ENCODE measurements at regions not wholly inside any gene's neighbourhood (a gene's known extent, or its start where the extent isn't known, plus 50 kb on each side); places are given as distances from the start of the nearest gene placed in this dataset.
"Not testable (repeated sequence)": the region's sequence is repeated elsewhere in the genome, so short reads cannot be mapped to it uniquely, and the experiment has no call there.

DNA sequence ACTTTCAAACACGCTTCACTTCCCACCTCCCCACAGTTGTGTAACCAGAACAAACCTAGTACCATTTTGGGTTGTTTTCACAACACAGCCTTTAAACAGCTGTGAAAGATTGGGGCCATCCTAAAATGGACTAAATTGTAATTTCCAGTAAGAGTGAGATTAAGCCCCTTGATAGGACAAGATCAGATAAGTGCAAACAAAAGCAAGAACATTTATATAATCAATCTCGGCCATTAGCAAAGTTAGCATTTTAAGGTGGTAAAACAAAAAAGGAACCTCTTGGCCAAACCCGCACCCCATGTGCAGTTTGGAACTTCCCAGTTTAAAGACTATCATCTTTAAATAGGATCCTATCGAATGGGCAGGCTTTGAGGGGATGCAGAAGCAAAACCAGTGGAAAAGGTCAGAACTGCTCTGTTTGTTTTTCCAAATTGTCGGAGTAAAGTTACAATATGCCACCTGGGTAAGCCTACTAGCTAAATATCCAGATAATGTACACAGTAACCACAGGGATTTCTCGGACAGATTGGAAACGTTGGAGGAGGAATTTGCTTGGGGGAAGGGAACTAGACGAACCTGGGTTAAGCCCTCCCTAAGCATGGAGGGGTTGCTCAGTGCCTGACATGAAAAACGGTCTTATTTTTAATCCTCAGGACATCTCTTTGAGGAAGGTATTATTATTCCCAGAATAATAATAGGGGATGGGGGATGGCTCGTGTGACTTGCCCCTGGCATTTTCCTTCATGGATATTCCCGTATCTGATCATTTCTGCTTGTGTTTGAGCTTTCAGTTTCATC lies 159.8 kb upstream of the SALL4 start:
- in situ Hi-C loops (cut with MboI; ENCODE audit: low sequenced_read_pairs), result no loop called here

DNA sequence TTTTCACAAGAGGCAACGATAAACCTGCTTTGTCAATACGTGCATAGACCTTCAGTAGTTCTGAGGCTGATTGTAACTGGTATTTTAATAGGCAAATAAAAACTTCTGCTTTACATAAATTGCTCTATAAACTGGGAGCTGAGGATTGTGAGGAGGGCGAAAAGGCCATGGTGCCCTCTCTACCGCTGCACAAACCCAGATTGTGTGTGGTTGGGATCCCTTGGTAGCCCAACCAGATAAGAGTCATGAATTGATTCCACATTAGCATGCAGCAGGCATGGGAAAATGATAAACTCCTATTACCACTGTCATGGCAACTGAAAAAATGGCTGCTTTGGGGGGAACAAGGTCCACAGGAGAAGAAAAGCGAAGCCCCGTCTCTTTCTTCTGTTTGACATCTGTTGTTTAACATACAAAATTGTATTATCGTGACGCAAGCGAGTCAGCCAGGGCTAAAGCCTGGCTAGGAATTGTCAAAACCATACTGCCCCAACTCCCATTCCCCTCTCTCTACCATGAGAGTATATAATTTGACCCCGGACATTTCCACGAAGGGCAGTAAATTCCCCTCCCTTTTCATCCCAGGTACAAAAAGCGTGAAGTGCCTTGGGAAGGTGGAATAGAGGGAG lies 157.8 kb upstream of the SALL4 start:
- in situ Hi-C loops (cut with MboI; ENCODE audit: low sequenced_read_pairs), result no loop called here

DNA sequence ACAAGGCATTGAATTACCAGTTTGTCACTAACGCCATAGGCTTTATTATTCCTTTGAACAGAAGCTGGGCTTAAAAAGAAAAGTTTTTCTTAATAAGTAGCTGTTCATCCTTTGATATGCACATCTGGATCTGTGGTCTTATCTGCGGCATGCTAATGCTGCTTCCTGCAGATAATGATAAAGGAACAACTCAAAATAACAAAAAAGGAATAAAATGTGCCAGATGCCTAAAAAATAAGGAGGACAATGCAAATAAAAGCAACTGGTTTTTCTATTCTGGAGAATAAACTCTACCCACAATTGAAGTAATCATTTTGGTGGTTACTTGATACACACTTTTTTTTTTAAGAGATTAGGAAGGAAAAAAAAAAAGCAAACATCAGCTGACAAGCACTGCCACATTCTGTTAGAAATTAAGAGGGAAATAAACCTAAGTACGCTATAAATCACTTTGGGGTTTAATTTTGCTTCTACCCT lies 156.8 kb upstream of the SALL4 start:
- in situ Hi-C loops (cut with MboI; ENCODE audit: low sequenced_read_pairs), result no loop called here

DNA sequence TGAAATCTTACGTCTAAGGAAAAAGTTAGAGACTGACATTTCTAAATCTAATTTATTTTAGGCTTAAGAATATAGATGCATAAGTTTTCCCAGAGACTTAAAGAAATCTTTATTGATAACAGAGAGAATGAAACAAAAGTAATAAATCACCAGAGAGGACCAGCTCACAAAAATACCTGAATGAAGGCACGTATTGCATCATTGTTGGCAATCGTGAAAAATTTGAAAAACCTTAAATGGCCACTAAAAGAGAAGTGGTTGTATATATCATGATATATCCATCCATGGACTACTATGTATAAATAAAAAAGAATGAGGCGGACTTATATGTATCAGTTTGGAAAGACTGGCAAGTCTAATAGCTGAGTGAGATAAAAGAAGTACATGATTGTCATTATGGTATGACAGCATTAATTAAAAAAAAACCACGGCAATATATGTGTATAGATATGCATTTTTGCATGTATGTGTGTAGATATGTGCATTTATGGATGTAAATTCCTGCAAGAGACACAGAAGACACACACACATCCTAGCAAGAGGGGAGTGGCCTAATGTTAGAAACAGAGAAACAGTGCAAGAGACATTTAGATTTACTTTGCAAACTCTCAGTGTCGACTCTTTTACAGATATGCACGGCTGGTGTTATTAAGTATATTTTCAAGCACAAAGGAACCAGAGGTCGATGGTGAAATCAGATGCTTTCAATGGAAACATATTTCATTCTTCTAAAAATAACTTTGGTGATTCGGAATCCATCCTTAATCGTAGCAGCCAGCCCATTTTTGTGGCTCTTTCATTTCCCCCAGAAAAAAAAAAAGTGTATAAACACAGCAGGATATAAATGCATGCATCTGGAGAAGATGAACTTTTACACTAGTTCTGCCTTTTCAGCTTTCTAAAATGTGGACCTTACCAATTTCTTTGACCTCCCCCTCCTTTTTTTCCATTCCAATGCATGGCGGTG lies 156.1 kb upstream of the SALL4 start:
- in situ Hi-C loops (cut with MboI; ENCODE audit: low sequenced_read_pairs), result no loop called here

DNA sequence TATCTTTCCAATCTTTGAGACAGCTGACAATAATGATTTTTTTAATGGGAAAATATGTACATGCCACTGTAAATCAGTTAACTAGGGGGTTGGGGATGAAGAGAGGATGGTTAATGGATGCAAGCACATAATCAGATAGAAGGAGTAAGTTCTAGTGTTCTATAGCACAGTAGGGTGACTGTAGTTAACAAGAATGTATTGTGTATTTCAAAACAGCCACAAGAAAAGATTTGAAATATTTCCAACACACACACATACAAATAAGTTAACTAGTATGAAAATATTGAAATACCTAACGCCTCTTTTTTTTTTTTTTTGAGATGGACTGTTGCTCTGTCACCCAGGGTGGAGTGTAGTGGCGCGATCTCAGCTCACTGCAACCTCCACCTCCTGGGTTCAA lies 153.4 kb upstream of the SALL4 start:
- in situ Hi-C loops (cut with MboI; ENCODE audit: low sequenced_read_pairs), result no loop called here

DNA sequence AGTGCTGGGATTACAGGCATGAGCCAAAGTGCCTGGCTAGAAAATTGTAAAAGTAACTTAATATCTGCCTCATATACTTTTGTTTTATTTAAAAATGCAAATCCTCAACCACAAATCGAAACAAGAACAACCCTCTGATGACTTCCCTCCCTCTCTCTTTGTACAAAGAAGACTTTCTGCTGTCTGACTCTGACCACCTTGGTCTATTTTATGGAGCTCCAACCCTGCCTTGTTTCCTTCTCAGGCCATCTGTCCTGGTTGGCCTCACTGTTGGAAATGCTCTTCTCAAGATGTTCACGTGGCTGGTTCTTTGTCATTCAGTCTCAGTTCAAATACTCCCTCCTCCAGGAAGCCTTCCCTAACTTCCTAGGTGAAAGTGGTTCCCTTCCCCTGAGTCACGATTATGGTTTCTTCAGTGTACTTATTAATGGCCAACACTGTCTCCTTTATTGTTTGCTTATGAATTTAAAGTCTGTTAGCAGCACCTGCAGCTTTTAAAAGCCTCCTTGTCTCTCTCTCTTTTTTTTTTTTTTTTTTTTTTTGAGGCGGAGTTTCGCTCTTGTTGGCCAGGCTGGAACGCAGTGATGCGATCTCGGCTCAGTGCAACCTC lies 151.5 kb upstream of the SALL4 start:
- in situ Hi-C loops (cut with MboI; ENCODE audit: low sequenced_read_pairs), result no loop called here

DNA sequence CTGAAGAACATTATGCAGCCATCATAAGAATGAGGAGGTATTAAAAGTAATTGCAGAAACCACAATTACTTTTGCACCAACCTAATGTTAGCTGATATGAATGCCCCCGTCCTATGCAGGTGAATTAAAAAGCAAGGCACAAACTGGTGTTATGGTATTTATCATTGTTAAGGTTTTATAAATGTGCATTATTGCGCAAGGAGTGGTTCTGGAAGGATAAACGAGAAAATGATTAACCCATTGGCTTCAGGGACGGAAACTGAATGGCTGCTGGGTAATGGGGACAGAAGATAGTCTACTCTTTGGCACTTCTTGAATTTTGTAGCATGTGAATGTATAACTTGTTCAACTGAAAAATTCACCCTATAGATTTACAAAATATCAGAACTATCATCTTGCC lies 148.6 kb upstream of the SALL4 start:
- in situ Hi-C loops (cut with MboI; ENCODE audit: low sequenced_read_pairs), result no loop called here

DNA sequence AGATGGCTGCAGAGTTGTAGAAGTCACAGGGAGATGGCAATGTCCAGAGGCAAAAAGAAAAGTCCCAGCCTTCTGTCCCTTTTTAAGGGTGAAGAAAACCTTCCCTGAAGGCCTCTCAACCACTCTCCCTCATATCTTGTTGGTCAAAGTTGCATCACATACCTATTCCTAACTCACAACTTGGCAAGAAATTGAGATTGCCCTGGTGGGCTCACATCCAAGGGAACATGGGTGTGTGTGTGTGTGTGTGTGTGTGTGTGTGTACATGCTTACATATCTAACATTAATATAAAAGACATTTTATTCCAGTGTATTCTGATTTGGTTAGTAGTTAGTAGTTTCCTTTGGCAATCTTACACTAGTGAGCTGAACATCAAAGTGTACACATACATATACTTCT lies 144.3 kb upstream of the SALL4 start:
- in situ Hi-C loops (cut with MboI; ENCODE audit: low sequenced_read_pairs), result no loop called here

DNA sequence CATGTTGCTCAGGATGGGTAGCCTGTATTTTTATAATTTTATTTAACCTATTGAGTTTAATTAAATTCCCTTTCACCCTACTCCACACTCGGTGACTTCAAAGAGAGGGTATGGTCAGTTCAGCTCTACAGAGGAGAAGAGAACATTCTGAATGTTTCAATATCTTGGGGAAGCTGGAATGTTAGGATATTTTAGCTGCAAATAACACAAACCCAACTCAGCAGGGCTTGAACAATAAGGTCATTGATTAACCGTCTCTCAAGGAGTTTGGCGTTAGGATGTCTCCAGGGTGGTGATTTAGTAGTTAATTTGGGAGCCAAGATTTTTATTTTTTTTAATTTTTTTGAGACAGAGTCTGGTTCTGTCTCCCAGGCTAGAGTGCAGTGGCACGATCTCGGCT lies 143.6 kb upstream of the SALL4 start:
- in situ Hi-C loops (cut with MboI; ENCODE audit: low sequenced_read_pairs), result no loop called here

DNA sequence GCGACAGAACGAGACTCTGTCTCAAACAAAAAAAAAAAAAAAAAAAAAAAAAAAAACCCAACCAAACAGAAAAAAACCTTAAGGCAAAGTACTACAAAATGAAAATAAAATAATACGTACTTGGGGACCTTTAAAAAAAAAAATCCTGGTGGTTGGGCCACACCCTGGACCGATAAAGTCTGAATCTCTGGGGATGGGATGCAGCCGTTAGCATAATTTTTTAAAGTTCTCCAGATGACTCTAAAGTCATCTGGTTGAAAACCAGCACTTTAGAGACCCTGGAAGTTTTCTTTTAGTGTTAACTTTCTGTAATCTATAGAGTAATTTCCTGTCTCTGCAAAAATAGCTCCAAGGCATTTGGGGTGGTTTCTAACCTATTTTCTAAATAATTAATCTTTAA lies 142.9 kb upstream of the SALL4 start:
- in situ Hi-C loops (cut with MboI; ENCODE audit: low sequenced_read_pairs), result no loop called here

DNA sequence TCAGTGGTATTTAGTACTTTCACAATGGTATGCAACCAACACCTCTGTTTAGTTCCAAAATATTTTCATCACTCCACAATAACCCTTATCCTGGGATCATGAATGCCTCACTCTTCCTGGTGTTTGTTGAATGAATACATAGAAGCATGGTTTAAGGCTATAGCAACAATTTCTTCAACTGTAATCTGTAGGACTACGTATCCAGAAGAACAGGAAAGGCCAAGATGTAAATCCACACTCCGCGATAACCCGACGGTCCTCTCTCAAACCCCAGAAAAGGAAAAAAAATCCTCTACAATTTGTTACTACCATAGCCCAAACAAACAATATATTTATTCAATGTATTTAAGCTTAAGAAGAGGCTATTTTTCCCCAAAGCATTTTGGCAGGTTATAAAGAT lies 141.4 kb upstream of the SALL4 start:
- in situ Hi-C loops (cut with MboI; ENCODE audit: low sequenced_read_pairs), result no loop called here

DNA sequence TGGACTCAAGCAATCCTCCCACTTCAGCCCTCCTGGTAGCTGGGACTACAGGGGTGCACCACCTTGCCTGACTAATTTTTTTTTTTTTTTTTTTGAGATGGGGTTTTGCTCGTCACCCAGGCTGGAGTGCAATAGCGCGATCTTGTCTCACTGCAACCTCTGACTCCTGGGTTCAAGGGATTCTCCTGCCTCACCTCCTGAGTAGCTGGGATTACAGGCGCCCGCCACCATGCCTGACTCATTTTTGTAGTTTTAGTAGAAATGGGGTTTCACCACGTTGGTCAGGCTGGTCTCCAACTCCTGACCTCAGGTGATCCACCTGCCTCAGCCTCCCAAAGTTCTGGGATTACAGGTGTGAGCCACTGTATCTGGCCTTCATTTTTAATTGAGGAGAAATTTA lies 141.0 kb upstream of the SALL4 start:
- in situ Hi-C loops (cut with MboI; ENCODE audit: low sequenced_read_pairs), result not testable (repeated sequence)

DNA sequence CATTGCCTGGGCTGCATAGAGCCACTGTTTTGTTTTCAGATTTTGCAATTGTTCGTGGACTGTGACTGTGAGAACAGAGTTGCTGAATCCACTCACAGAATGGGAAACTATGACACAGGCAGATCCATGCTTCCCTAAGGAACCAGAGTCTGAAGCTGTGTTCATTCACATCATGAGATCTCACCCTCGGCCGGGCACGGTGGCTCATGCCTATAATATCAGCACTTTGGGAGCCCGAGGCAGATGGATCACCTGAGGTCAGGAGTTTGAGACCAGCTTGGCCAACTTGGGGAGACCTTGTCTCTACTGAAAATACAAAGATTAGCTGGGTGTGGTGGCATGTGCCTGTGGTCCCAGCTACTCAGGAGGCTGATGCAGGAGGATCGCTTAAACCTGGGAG lies 139.2 kb upstream of the SALL4 start:
- in situ Hi-C loops (cut with MboI; ENCODE audit: low sequenced_read_pairs), result no loop called here

DNA sequence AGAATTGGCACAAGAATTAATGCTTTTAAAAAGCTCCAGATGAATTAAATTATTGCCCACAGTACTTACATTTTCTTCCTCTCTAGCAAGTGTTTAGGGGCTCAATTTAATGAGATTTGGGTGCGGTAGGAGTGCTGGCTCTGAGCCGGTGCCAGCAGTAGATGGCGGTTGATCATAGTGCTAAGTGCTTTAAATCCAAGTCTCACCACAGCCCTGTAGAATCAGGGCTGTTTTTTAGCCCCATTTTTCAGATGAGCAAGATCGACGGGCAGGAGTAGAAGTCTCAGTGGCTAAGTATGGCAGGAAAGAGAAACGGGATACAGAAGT lies 136.9 kb upstream of the SALL4 start:
- in situ Hi-C loops (cut with MboI; ENCODE audit: low sequenced_read_pairs), result no loop called here

DNA sequence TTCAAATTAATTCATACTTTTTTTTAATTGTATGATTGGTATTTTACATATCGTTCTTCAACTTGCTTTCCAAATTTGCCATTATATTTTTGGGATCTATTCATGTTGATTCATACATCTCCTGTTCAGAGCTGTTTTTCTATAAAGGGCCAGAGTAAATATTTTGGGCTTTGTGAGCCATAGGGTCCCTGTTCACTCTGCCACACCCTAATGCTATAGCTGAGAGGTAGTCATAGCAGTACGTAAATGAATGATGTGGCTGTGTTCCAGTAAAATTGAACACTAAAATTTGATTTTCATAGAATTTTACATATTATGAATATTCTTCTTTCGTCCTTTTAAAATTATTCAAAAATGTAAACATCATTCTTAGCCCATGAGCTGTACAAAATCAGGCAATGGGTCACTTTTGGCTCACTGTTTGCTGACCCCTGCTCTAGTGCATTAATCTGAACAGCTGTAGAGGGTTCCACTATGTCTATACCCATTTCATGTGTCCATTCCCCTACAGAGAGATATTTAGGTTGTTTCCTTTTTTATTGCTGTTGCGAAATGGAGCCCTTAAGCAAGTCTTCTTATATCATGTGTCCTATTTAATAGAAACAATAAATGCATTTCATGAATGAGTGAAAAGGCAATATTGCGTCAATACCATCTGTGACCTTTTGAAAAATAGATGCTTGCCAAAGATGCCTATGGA lies 136.4 kb upstream of the SALL4 start:
- in situ Hi-C loops (cut with MboI; ENCODE audit: low sequenced_read_pairs), result no loop called here

DNA sequence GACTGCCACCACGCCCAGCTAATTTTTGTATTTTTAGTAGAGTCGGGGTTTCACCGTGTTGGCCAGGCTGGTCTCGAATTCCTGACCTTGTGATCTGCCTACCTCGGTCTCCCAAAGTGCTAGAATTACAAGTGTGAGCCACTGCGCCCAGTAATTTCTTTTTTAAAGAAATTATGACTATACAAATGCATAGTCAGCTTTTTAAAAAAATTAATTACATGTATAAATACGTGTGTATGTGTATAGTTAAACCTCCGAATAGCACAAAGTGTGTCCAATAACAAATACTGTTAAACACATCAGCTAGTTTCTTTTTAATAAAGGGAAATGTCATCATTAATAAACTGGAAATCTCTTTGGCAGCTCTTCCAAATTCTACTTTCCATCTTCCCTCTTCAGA lies 135.5 kb upstream of the SALL4 start:
- in situ Hi-C loops (cut with MboI; ENCODE audit: low sequenced_read_pairs), result no loop called here

DNA sequence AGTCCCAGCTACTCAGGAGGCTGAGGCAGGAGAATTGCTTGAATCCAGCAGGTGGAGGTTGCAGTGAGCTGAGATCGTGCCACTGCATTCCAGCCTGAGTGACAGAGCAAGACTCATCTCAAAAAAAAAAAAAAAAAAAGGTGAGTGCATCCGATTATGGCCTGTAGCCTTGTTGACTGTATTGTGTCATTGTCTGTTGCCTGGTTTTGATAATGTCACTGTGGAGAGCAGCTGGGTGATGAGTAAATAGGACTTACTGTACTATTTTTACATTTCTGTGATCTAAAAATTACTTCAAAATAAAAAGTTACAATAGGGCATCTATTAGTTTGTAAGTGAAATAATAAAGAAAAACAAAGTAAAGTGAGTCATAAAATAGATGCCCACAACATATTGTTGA lies 134.1 kb upstream of the SALL4 start:
- in situ Hi-C loops (cut with MboI; ENCODE audit: low sequenced_read_pairs), result no loop called here

DNA sequence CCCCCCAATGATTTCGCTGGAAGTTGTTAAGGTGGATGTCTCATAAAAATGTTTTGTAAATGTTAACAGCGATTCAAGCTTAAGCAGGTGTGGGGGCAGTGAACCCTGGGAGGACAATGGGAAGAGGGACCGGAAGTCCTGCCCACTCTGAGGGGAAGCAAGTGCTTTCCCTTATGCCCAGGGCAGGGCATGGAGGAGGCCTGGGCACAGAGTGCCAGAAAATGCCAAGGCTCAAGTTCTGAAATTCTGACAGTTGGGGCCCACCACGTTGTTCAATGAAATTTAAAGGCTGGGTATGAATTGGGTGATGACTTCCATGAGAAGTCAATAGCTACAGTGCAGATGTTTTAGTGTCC lies 132.7 kb upstream of the SALL4 start:
- in situ Hi-C loops (cut with MboI; ENCODE audit: low sequenced_read_pairs), result no loop called here

DNA sequence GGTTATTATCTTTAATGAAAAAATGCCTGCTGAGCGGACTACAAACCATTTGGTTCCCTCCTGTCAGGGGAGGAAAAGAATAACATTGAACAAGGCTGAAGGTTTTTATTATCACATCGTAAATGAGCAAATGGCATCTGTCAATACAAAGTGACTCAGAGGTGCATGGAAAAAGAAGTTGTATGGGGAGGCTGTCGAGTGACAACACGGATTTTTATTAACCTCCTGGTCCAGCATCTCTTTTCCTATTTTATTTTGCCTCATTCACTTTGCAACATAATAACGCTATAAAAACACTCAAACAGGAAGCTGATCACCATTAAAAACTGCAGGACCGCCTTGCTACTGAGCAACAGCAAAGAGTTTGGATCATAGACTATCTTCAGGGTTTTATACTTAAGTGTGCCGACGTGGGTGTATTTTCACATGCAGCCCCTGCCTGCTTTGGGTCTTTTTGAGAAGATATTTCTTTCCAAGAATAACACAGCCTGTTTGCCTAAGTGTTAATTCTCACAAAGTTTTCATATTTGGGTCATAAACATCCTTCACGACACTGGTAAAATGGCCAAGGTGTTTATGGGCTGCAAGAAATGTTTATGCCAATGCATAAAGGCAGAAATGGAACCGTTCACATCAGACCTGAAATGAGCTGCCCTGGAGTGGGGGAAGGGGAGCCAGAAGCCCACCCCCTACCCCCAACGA lies 132.1 kb upstream of the SALL4 start:
- in situ Hi-C loops (cut with MboI; ENCODE audit: low sequenced_read_pairs), result no loop called here

DNA sequence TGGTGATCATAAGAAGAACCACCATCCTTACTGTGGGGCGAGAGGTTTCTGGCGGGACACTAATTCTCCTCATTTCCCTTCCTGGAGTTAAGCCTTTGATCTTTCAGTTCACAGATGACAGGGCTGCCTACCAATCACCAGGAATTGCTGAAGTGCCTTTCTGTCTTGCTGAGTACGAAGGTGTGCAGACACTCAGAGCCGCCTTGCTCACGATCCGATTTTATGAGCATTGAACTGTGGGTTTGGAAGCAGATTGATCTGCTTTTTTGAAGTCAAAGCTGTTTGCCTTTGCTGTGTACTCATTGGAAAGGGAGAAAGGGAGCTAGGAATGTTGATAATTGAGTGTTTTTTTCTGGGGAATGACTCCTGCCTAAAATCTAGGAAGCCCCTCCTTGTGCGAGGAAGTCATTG lies 129.1 kb upstream of the SALL4 start:
- in situ Hi-C loops (cut with MboI; ENCODE audit: low sequenced_read_pairs), result no loop called here
